T-helper 2 cell treated with Interferon-gamma antibody and Interleukin-4, amounts not matched to agents 100 ng/mL and 5 ng/mL, for 36 hours (primary cell): ENCODE measurements at regions not wholly inside any gene's neighbourhood (a gene's known extent, or its start where the extent isn't known, plus 50 kb on each side); places are given as distances from the start of the nearest gene placed in this dataset.
"Not testable (repeated sequence)": the region's sequence is repeated elsewhere in the genome, so short reads cannot be mapped to it uniquely, and the experiment has no call there.

Source experiments
- intact Hi-C: fragments of 100-400 bp; cut with micrococcal nuclease; formaldehyde crosslinking; loops from one replicate; pipeline ENCODE4 v1.15.1; 2023

DNA sequence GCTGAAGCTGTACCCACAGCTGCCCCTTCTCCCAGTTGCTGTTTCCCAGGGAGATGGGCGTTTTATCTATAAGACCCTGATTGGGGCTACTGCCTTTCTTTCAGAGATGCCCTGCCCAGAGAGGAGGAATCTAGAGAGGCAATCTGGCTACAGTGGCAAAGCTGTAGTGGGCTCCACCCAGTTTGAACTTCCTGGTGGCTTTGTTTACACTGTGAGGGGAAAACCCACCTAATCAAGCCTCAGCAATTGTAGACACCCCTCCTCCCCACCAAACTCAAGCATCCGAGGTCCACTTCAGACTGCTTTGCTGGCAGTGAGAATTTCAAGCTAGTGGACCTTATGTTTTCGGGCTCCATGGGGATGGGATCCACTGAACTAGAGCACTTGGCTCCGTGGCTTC is 240.4 kb upstream of the AFF2 start:
- intact Hi-C loops = no loop called here

DNA sequence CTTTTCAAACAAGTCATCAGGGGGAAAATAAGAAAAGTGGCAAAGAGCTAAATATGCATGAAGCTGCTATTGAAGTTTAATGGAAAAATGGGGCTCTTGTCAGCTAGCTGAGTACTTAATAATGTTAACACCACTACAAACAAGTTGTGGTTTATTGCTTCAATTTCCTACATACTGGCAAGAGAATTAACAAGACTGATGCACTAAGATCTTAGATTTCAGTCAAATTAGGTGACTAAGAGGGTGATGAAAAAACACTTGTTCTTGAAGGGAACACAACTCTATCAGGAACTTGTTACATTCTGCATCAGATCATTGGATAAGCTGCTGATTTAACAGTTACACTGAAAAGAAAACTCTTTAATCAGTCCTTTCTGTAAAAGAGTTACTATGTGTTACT is 234.6 kb upstream of the AFF2 start:
- intact Hi-C loops = no loop called here

DNA sequence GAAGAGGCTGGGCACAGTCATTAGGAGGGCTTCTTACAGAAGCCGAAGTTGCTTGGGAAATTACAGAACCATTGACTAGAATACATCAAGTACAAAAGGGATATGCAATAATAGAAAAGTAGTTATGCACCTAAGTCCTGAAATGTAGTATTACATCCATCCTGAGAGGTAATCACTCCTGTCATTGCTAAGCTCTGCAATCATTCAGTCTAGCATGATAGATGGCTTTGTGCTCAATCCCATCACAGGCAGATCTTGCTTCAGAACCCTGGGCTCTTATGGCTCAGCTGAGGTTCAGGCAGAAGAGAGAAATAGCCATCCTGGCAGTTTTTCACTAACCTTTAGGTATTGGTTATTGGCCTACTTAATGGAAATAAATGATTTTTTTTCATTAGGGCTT is 231.7 kb upstream of the AFF2 start:
- intact Hi-C loops = no loop called here

- intact Hi-C loops = no loop called here
Measured at GRCh38 chrX:148269513-148269912, 230.9 kb upstream of the AFF2 start.

GRCh38 chrX:148270499-148270898 is 229.9 kb upstream of the AFF2 start:
- intact Hi-C loops = loop anchor here (5.0 kb wide), 1 partner anchor 112 kb away; no protein-coding TSS in a partner anchor

DNA sequence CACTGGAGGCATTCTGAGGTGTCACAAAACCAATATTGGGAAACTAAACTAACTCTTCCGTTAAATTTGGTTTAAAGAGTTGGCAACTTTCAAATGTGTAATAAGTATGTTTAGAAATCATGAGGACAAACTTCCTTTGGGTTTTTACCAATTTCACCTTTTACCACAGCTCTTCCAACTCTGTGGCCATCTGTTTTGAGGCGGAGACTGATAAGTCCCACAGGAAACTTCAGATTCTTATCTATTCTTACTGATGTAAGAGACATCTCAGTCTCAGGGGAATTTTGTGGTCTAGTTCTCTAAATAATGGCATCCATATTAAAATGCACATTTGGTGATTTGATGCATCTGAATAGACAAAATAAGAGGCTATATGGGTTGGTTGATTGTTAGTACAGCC is 229.2 kb upstream of the AFF2 start:
- intact Hi-C loops = loop anchor here (5.0 kb wide), 1 partner anchor 111 kb away; no protein-coding TSS in a partner anchor

- intact Hi-C loops = no loop called here
Measured at GRCh38 chrX:148281920-148282319, 218.5 kb upstream of the AFF2 start.

DNA sequence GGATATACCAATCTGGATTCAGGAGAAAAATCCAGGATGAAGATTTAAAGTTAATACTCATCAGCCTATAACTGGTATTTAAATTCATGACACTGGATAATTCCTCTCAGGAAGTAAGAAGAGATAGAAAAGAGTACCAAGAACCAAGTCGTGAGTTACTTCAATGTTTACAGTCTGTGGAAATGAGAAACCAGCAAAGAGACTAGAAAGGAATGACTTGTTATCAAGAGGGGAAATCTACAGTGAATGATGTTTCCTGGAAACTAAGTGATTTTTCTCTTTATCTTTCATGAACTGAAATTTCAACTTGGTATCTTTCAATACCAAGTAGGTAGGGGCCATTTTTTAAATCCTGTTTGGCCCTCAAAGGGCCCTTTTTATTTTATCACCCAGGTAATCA is 217.9 kb upstream of the AFF2 start:
- intact Hi-C loops = no loop called here

GRCh38 chrX:148284056-148284455 is 216.4 kb upstream of the AFF2 start:
- intact Hi-C loops = no loop called here

DNA sequence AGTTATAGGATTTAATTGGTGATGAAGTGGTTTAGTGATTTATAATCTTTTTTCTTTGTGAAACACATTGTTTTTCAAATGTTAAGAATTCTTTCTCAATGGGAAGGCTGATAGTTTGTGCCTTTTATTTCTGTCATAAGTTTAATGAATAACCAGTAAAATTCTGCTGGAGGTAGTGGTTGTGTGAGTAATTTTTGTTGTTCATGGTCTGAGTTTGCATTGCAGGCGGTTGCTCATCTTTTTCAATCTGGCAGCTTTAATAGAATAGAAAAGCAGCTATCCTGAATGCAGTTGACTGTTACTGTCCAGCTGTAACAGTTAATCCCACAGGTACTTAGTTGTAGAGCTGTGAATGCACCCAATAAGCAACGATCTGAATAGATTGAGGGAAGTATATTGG is 215.6 kb upstream of the AFF2 start:
- intact Hi-C loops = no loop called here

GRCh38 chrX:148288451-148288850 is 212.0 kb upstream of the AFF2 start:
- intact Hi-C loops = no loop called here

DNA sequence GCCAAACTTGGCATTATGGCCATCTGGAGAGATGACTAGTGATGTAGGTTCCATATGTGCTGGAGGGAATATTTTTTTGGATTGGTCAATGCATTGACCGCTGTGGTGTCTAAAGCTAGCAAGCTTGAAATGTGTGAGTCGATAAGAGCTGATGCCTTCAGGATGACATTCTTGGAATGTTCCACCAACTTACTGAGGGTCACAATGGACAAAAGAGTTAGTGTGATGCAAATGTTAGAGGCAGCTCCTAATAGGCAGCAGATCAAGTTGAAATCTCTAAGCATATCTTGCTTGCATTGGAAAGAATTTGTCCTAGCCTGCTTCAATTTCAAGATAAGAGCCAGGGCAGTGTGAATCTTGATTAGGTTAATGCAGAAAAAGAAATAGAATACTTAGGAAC is 210.4 kb upstream of the AFF2 start:
- intact Hi-C loops = no loop called here

- intact Hi-C loops = no loop called here
Measured at GRCh38 chrX:148290931-148291330, 209.5 kb upstream of the AFF2 start.

- intact Hi-C loops = no loop called here
Measured at GRCh38 chrX:148298737-148299136, 201.7 kb upstream of the AFF2 start.

DNA sequence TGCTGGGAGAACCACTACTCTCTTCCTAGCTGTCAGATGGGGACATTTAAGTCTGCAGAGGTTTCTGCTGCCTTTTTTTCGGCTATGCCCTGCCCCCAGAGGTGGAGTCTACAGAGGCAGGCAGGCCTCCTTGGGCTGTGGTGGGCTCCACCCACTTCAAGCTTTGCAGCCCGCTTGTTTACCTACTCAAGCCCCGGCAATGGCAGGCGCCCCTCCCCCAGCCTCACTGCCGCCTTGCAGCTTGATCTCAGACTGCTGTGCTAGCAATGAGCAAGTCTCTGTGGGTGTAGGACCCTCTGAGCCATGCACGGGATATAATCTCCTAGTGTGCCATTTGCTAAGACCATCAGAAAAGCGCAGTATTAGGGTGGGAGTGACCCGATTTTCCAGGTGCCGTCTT is 195.2 kb upstream of the AFF2 start:
- intact Hi-C loops = not testable (repeated sequence)

DNA sequence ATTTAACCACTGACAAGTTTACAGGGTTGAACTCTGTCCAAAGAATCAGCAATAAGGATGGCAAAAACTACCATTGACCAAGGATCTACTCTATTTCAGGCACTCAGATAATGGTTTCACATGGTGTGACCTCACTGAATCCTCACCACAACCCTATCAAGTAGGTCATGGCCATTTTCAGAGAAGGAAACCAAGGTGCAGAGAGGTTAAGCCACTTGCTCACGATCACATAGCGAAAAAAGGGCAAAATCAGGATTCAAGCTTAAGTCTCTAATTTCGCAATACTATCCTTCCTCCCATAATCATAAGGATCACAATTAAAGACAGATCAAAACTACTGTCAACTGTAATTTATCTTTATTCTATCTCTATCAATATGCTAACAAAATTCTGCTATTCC is 191.0 kb upstream of the AFF2 start:
- intact Hi-C loops = no loop called here

DNA sequence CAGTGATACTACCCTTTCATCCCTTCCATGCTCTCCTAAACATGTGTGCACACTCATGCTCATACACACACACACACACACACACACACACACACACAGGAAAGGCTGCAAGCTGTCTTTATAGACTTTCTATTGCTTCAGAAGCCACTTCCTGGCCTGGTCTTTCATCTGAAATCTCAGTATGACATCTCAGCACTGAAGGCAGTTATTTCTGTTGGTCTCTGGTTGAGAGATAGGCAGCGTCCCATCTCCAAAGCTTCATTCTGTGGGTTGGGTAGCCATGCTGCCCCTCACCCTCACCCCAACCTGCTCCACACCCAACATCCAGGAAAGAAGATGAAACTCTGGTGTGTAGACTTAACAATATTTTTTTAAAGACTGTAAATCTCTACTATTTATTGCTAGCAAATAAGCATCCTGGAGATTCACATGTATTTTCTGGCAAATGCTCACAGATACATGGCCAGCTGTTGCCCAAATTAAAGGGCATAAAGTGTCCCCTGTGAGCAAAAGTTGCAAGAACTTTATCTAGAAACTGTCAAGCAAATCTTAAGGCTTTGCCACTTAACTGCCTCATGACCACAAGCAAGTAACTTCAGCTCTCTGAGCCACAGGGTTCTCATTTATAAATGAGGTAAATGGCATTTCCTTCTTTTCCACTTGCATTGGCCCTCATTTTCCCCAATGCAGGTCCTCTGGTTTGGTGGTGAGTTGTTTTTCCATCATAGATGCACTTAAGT is 189.8 kb upstream of the AFF2 start:
- intact Hi-C loops = loop anchor here (1.0 to 10.0 kb wide), 2 partner anchors 71 to 194 kb away; partner anchors contain the start of gene AFF2

GRCh38 chrX:148311544-148311943 is 188.9 kb upstream of the AFF2 start:
- intact Hi-C loops = loop anchor here (10.0 kb wide), 1 partner anchor 193 kb away; the partner anchor contains the start of gene AFF2

GRCh38 chrX:148314876-148315275 is 185.5 kb upstream of the AFF2 start:
- intact Hi-C loops = loop anchor here (10.0 kb wide), 1 partner anchor 190 kb away; the partner anchor contains the start of gene AFF2

DNA sequence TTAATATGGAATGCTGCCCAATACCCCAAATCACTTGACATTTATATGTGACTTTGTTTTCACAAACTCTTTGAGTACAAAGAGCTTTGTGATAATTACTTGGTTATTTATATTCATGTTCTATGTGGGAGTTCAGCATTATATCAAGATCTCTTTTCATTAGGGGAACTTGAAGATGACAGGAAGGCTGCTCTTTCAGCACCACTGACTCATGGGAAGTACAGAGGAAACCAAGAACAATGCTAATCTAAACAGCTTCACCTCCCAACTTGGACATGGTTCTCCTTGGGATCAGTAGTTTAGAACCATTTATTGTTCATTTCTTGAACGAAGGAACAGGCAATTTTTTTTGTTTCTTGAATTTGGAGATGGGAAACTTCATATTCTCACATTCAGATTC is 184.0 kb upstream of the AFF2 start:
- intact Hi-C loops = loop anchor here (10.0 kb wide), 1 partner anchor 188 kb away; the partner anchor contains the start of gene AFF2

DNA sequence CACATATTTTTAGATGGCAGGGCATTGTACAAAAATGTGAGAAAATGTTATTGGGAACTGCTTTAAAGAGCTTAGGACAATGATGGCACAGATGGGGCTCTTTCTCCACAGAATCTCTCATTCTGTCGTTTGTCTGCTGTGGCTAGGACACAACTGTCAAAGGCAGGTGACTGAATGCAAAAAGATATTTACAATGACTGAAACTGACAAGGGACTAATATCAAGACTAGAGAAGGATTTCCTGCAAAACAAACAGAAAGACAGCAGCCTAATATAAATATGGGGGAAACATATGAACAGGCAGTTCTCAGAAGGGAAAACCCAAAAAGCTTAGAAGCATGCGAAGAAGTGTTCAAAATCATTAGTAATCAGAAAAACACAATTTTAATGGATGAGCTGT is 177.5 kb upstream of the AFF2 start:
- intact Hi-C loops = no loop called here

GRCh38 chrX:148333989-148334388 is 166.4 kb upstream of the AFF2 start:
- intact Hi-C loops = loop anchor here (5.0 kb wide), 1 partner anchor 48 kb away; no protein-coding TSS in a partner anchor

GRCh38 chrX:148337873-148338272 is 162.5 kb upstream of the AFF2 start:
- intact Hi-C loops = no loop called here
